Activated CD8-positive, alpha-beta T cell treated with anti-CD3 and anti-CD28 coated beads, Interleukin-2, amount 10 ng/mL, durations not matched to agents 7 days and 5 days (primary cell): ENCODE measurements at regions not wholly inside any gene's neighbourhood (a gene's known extent, or its start where the extent isn't known, plus 50 kb on each side); places are given as distances from the start of the nearest gene placed in this dataset.
"Not testable (repeated sequence)": the region's sequence is repeated elsewhere in the genome, so short reads cannot be mapped to it uniquely, and the experiment has no call there.

Source experiments
- ATAC-seq: fragments of 150-1000 bp; cut with Tn5 transposase; one replicate; pipeline ENCODE4 v1.10.0; 2021; ENCODE audit warnings: moderate library complexity
- CTCF ChIA-PET: fragments of 350-600 bp; sonication (Branson Sonifier 250); formaldehyde crosslinking; loops from one replicate; lab custom pipeline; 2021; ENCODE audit warnings: antibody characterized with exemption; lab: Charles Lee
- POLR2A ChIA-PET: fragments of 350-600 bp; sonication (Branson Sonifier 250); formaldehyde crosslinking; loops from one replicate; lab custom pipeline; 2021; ENCODE audit warnings: antibody characterized with exemption; lab: Charles Lee
- DNase-seq: peaks from one replicate; pipeline ENCODE4 v3.0.0-alpha.2; 2020
- H3K27ac Mint-ChIP-seq: one replicate; pipeline ENCODE4 v1.8.0; 2021; ENCODE audit warnings: mild to moderate bottlenecking, mixed read lengths
- H3K27me3 Mint-ChIP-seq: one replicate; pipeline ENCODE4 v1.8.0; 2021; ENCODE audit warnings: low read depth, mixed read lengths
- H3K36me3 Mint-ChIP-seq: one replicate; pipeline ENCODE4 v1.8.0; 2021; ENCODE audit warnings: low read depth, mixed read lengths
- H3K4me1 Mint-ChIP-seq: one replicate; pipeline ENCODE4 v1.8.0; 2021; ENCODE audit warnings: low read depth, mixed read lengths
- H3K4me3 Mint-ChIP-seq: one replicate; pipeline ENCODE4 v1.8.0; 2021; ENCODE audit warnings: mild to moderate bottlenecking, mixed read lengths
- H3K9me3 Mint-ChIP-seq: one replicate; pipeline ENCODE4 v1.8.0; 2022; ENCODE audit warnings: mixed read lengths; ENCODE audit not compliant: insufficient read depth

DNA sequence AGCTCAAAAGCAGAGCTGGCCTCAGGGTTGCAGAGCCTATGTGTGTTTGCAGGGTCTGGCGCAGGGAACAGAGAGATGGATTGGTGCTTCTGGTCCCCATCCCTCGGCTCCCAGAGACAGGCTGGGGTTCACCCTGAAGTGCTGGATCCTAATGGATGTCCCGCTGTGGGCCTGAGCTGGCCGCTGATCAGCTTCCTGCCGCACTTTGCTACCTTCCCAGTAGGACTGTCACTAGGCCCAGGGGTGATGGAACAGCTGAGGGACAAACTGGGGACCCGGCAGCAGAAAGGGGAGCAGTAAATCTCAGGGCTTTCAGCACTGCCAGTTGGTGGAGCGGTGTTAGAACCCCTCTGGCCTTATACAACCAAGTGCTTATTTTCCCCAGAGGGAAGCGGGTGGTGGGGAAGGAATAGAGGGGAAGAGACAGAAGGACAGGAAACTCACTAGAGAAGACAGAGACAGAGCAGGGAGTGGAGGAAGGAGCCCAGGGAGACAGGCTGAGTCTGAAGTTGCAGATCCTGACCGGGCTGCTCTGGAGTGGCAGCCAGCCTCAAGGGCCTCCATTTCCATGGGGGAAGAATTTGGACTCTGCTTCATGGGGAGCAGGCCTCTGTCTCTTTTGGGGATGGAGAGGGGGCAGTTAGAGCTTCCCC is 78.6 kb downstream of the MRM1 start:
- no peak for ATAC-seq
- ChIA-PET CTCF (no interaction called here), POLR2A (no interaction called here)
- peaks cover 24% of the 10 kb centered on the region for H3K4me1 Mint-ChIP-seq
- H3K9me3 Mint-ChIP-seq = no peaks in the 10 kb centered on the region
- no peak overlapping the region for H3K4me3 Mint-ChIP-seq
- H3K36me3 Mint-ChIP-seq = no peaks in the 10 kb centered on the region
- no peak for DNase-seq
- no peaks in the 10 kb centered on the region for H3K27me3 Mint-ChIP-seq
- no peak overlapping the region for H3K27ac Mint-ChIP-seq

DNA sequence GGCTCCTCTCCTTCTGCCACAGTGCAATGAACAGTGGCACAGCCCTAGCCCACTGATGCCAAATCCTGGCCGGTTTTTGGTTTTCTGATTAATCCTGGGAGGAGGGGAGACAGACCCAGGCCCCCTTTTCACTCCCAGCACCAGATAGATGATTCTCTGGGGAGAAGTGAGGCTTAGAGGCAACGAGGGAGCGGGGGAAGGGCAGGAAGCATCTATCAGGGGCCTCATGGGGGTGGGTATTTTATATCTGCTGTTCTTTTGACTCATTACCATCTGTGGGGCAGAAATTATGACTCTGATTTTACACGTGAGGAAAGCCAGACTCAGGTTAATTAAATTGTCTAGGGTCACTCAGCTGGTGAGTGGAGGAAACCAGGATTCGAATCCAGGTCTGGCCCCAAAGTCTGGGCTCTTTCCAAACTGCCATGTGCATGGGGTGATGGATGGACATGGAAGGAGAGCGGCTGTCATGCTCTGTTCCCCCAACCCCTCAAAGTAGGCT is 79.4 kb downstream of the MRM1 start:
- Mint-ChIP-seq H3K27ac (peak overlapping the region; percentile 34), H3K36me3 (no peaks in the 10 kb centered on the region), H3K4me3 (no peak overlapping the region), H3K9me3 (no peaks in the 10 kb centered on the region), H3K27me3 (no peaks in the 10 kb centered on the region), H3K4me1 (peaks cover 16% of the 10 kb centered on the region)
- POLR2A ChIA-PET = no interaction called here
- ATAC-seq (no peak), DNase-seq (no peak)
- CTCF ChIA-PET = no interaction called here

DNA sequence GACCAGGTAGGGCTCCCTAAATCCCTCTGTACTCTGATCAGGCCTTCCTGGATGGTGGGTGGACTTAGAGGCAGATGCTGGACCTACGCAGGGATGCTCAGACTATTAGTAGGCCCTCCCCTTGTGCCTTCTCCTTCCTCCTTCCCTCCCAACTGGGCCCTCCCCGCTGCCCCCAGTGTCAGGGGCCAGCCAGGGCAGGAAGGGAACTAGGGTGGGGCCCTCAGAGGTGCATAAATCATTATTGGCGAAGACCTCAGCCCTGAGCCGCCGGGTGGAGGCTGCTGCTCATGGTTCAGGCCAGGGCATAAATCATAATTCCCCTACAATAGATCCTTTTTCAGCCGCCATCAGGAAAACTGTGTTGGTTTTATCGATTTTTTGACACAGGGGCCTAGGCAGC is 81.4 kb downstream of the MRM1 start:
- H3K27me3 Mint-ChIP-seq = no peaks in the 10 kb centered on the region
- no peaks in the 10 kb centered on the region for H3K36me3 Mint-ChIP-seq
- no peaks in the 10 kb centered on the region for H3K9me3 Mint-ChIP-seq
- H3K4me1 Mint-ChIP-seq = peaks cover 1% of the 10 kb centered on the region
- POLR2A ChIA-PET = no interaction called here
- no peak overlapping the region for H3K27ac Mint-ChIP-seq
- no peak for ATAC-seq
- no peak overlapping the region for H3K4me3 Mint-ChIP-seq
- no peak for DNase-seq
- CTCF ChIA-PET = no interaction called here

DNA sequence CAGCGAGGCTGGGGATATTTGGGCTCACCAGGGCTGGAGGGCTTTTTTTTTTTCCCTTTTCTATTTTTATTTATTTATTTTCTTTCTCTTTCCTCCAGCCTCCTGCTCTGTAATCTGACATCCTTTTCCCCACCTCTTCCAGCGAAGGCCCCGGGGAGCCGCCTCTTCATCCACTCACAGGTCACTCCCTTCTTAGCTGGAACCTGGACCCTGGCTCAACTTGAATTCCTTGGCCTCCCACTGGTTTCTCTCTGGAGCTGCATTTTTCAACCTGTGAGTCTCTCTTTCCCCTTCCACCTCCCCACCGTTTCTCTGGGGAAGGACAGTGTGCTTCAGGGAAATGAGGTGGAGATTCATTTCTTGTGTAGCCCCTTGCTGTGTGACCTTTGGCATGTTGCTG is 82.0 kb downstream of the MRM1 start:
- ATAC-seq = no peak
- CTCF ChIA-PET = no interaction called here
- peaks cover 1% of the 10 kb centered on the region for H3K4me1 Mint-ChIP-seq
- no peaks in the 10 kb centered on the region for H3K36me3 Mint-ChIP-seq
- no peaks in the 10 kb centered on the region for H3K9me3 Mint-ChIP-seq
- H3K4me3 Mint-ChIP-seq = no peak overlapping the region
- H3K27ac Mint-ChIP-seq = no peak overlapping the region
- POLR2A ChIA-PET = no interaction called here
- no peaks in the 10 kb centered on the region for H3K27me3 Mint-ChIP-seq
- no peak for DNase-seq

DNA sequence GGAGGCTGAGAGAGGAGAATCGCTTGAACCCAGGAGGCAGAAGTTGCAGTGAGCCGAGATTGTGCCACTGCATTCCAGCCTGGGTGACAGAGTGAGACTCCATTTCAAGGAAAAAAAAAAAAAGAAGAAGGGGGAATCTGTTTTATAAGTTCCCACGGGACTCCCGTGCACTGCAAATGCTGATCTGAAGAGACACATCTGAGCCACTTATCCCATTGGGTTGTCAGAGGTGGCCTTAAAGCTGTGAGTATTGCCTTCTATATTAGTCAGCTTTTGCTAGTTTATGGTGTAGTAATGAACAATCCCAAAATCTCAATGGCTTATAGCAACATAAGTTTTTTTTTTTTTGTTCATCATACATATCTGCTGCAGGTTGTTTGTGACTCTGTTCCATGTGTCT is 82.8 kb downstream of the MRM1 start:
- DNase-seq = no peak
- ChIA-PET POLR2A (no interaction called here), CTCF (interaction anchor here (0.7 kb wide), 1 partner anchor 207 kb away, joined by 3 read pairs; no protein-coding TSS in a partner anchor)
- Mint-ChIP-seq H3K4me1 (peaks cover 1% of the 10 kb centered on the region), H3K27ac (no peak overlapping the region), H3K9me3 (no peaks in the 10 kb centered on the region), H3K27me3 (no peaks in the 10 kb centered on the region), H3K36me3 (no peaks in the 10 kb centered on the region), H3K4me3 (no peak overlapping the region)
- no peak for ATAC-seq

DNA sequence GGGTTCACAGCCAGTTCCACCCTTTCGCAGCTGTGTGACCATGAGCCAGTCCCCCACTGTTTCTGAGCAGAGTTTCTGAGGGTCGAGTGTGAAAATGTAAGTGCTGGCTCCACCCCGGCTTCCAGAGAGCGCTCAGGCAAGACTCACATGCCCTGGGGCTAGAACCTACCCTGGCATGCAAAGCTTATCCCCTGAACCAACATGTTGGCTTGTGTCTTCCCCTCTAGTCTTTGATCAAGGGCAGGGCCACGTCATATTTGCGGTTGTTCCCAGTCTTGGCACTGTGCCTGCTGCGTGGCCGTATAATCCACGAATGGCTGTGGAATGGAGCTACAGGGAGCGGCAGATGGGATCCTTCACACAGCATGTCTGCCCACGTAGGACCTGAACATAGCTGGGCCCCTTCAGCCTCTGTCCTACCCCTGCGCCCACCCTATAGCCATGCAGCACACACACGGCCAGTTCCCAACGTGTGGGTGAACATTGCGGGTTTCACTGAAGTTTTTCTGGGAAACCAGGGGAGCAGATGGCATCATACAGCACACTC is 84.8 kb downstream of the MRM1 start:
- DNase-seq (no peak), ATAC-seq (no peak)
- ChIA-PET POLR2A (no interaction called here), CTCF (no interaction called here)
- Mint-ChIP-seq H3K36me3 (no peaks in the 10 kb centered on the region), H3K4me3 (no peak overlapping the region), H3K4me1 (no peaks in the 10 kb centered on the region), H3K27ac (no peak overlapping the region), H3K27me3 (peaks cover 3% of the 10 kb centered on the region), H3K9me3 (no peaks in the 10 kb centered on the region)

DNA sequence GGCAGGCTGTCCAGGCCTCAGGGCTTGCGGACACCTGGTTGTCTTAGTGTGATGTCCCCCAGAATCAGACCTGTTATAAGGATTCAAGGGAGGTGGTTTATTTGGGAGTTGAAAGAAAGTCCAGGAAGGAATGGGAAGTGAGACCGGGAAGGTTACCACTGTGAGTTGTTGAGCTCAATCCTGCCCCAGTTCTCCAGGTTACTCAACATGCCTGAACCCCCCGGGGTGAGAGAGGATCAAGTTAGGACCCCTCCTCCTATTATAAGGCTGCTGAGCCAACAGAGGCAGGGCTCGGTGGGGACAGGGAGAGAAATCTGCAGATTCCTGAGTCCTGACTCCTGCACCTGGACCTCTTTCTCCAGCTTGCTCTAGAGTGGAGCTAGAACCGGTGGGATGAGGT is 86.4 kb downstream of the MRM1 start:
- ATAC-seq (no peak), DNase-seq (no peak)
- Mint-ChIP-seq H3K27ac (no peak overlapping the region), H3K9me3 (no peaks in the 10 kb centered on the region), H3K36me3 (no peaks in the 10 kb centered on the region), H3K4me3 (no peak overlapping the region), H3K4me1 (no peaks in the 10 kb centered on the region), H3K27me3 (peaks cover 5% of the 10 kb centered on the region)
- ChIA-PET POLR2A (no interaction called here), CTCF (interaction anchor here (1.3 kb wide), 1 partner anchor 19 kb away, joined by 4 read pairs; no protein-coding TSS in a partner anchor)

DNA sequence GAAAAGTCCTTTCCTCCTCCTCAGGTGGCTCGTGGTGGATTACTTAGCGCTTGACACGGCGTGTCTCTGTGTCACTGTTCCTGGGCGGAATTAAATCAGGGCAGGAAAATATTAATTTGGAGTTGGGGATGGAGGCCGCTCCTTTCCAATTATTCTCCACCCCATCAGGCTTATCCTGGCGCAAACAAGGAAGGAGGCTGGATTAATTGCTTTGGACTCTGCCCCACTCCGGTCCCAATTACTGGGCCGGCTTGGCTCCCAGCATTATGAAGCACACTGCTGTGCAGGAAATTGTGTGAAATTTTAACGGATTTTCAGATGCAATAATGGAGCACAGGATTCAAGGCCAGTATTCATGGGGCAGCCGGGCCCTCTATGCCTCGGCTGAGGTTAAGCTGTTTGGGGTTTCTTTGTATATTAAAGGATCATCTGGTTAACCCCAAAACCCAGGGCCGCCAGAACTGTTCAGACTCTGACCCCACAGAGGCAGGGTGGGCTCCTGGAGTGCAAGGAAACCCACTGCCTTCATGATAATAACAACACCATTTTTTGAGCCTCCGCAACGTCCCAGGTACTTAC is 87.8 kb downstream of the MRM1 start:
- DNase-seq = no peak
- Mint-ChIP-seq H3K27ac (no peak overlapping the region), H3K4me1 (no peaks in the 10 kb centered on the region), H3K9me3 (no peaks in the 10 kb centered on the region), H3K4me3 (no peak overlapping the region), H3K36me3 (no peaks in the 10 kb centered on the region), H3K27me3 (peaks cover 9% of the 10 kb centered on the region)
- POLR2A ChIA-PET = no interaction called here
- CTCF ChIA-PET = no interaction called here
- no peak for ATAC-seq

DNA sequence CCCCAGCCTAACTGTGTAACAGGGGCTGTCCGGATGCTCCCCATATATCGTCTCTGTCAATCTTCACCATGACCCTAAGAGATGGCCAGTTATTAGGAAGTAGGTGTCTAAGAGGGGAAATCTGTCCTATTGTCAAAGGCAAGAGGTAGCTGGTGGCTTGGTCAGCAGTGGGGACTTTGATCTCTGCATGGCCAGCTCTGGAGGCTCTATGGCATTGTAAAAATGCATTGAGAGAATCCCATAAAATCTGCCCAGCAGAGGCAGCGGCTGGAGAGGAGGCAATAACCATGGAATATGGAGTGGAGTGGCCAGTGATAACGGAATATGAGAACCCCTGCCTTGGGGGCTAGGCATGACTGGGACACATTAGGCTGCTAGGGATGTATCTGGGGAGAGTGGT is 88.8 kb downstream of the MRM1 start:
- ChIA-PET CTCF (no interaction called here), POLR2A (no interaction called here)
- DNase-seq (no peak), ATAC-seq (no peak)
- Mint-ChIP-seq H3K27me3 (peaks cover 14% of the 10 kb centered on the region), H3K9me3 (no peaks in the 10 kb centered on the region), H3K27ac (no peak overlapping the region), H3K4me3 (no peak overlapping the region), H3K36me3 (no peaks in the 10 kb centered on the region), H3K4me1 (no peaks in the 10 kb centered on the region)

DNA sequence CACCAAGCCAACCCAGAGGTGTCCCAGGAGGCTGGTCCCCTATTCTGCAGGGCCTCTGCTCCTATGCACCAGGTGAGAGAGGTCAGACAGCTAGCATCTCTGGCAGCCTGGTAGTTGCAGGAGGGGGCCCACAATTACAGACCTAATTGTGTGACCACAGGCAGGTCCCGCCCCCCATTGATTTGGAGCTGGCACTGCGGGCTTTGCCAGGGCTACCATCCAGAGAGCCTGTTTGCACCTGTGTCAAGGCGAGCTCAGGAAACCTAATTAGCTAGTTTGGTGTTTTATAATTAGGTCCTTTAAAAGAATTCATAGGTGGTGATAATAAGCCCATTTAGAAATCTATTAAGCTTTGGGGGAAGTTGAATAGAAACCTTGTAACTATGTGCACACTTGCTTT is 90.2 kb downstream of the MRM1 start:
- no peak for ATAC-seq

DNA sequence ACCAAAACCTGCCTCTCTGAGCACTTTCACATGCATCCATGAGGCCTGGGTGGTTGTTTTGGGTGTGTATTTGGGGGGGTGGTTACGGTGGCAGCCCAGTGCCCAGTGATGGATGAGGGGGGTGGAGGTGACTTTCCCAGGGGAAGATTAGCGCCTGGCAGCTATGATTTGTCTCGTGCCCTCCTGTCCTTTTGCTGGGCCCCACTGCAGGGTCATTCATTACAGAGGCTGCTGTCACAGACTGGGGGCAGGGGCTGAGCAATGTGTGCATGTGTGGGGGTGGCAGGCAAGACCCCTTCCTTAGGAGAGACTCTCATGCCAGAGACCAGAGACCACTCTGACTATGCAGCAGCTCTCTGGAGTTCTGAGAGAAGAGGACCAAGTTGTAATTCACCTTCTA is 93.7 kb downstream of the MRM1 start:
- ATAC-seq (no peak), DNase-seq (no peak)
- Mint-ChIP-seq H3K4me1 (no peaks in the 10 kb centered on the region), H3K9me3 (no peaks in the 10 kb centered on the region), H3K36me3 (no peaks in the 10 kb centered on the region), H3K27me3 (peaks cover 20% of the 10 kb centered on the region), H3K27ac (no peak overlapping the region), H3K4me3 (no peak overlapping the region)
- ChIA-PET POLR2A (no interaction called here), CTCF (no interaction called here)

More for the DNA sequence above, 90.2 kb downstream of the MRM1 start:
- Mint-ChIP-seq H3K9me3 (no peaks in the 10 kb centered on the region), H3K4me3 (no peak overlapping the region), H3K4me1 (no peaks in the 10 kb centered on the region), H3K27me3 (peaks cover 16% of the 10 kb centered on the region), H3K36me3 (no peaks in the 10 kb centered on the region), H3K27ac (no peak overlapping the region)
- ChIA-PET CTCF (no interaction called here), POLR2A (interaction anchor here (0.6 kb wide), 1 partner anchor 32 kb away, joined by 3 read pairs; no protein-coding TSS in a partner anchor)
- DNase-seq = no peak

DNA sequence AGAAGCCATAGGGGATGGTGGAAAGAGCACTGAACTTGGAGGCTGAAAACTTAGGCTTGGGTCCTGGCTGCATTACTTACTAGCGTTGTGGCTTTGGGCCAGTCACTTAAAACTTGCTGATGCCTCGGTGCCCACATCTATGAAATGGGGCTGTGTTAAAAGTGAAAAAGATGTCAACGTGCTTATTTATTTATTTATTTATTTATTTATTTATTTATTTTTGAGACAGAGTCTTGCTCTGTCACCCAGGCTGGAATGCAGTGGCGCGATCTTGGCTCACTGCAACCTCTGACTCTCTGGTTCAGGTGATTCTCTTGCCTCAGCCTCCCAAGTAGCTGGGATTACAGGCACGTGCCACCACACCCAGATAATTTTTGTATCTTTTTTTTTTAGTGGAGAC is 94.3 kb downstream of the MRM1 start:
- H3K27ac Mint-ChIP-seq, DNase-seq, H3K4me1 Mint-ChIP-seq, ATAC-seq, H3K9me3 Mint-ChIP-seq, H3K36me3 Mint-ChIP-seq, CTCF ChIA-PET, H3K4me3 Mint-ChIP-seq, POLR2A ChIA-PET: not testable (repeated sequence)
- peaks cover 16% of the 10 kb centered on the region for H3K27me3 Mint-ChIP-seq
